HepG2 (cell line): ENCODE measurements at regions not wholly inside any gene's neighbourhood (a gene's known extent, or its start where the extent isn't known, plus 50 kb on each side); places are given as distances from the start of the nearest gene placed in this dataset.

Source experiments
- ATAC-seq: fragments of 200-7000 bp; cut with Tn5 transposase; 3 replicates; pipeline ENCODE4 v1.9.1; 2020; ENCODE audit warnings: mild to moderate bottlenecking, moderate library complexity
- BruUV-seq: library from RNA; stranded (reverse); fragments of 400-500 nt; replicated peaks from 2 replicates; lab custom pipeline; 2021; lab: Mats Ljungman, UMichigan
- CTCF ChIA-PET: fragments of 300-600 bp; formaldehyde crosslinking; extraction: SDS; loops from one replicate; lab custom pipeline; 2021; ENCODE audit warnings: low total read pairs, inconsistent platforms, low intra/inter-chr PET ratio; lab: Yijun Ruan, JAX
- POLR2A ChIA-PET: fragments of 350-600 bp; sonication (Branson Sonifier 250); formaldehyde crosslinking; loops from one replicate; lab custom pipeline; 2020; ENCODE audit warnings: antibody characterized with exemption, inconsistent platforms; lab: Yijun Ruan, JAX
- DNase-seq: peaks from one replicate; pipeline ENCODE4 v3.0.0-alpha.2; 2015; ENCODE audit warnings: low spot score
- FAIRE-seq: peaks from 3 replicates; lab custom pipeline; 2011; peaks lifted over from hg19 to GRCh38; lab: Jason Lieb, UNC
- H2AFZ ChIP-seq: one replicate; pipeline ENCODE4 v1.6.1; 2011; ENCODE audit warnings: low read length, inconsistent platforms
- H3K27ac ChIP-seq: fragments of 300-600 bp; 3 replicates; pipeline ENCODE4 v1.8.0; 2011; ENCODE audit warnings: mixed run types, mild to moderate bottlenecking, mixed read lengths, low read length, inconsistent platforms; ENCODE audit not compliant: insufficient read depth; ENCODE audit errors: extremely low read length
- H3K27me3 ChIP-seq, 2 experiments: fragments of 200-600 bp in 1 of 2; 2 replicates in 1 of 2; 3 replicates in 1 of 2; pipeline versions ENCODE4 v1.6.0 to v1.8.0; 2011; ENCODE audit warnings: low read length in 2 of 2, mild to moderate bottlenecking in 2 of 2, moderate library complexity in 2 of 2, inconsistent platforms in 1 of 2; ENCODE audit not compliant: insufficient read depth in 2 of 2, control insufficient read depth in 1 of 2
- H3K36me3 ChIP-seq, 2 experiments: fragments of 200-600 bp in 1 of 2; replicated peaks in 1 of 2; 2 replicates in 1 of 2; 3 replicates in 1 of 2; pipeline versions ENCODE4 v1.5.1 to v1.8.0; 2011; ENCODE audit warnings: low read length in 2 of 2, inconsistent platforms in 1 of 2; ENCODE audit not compliant: insufficient read depth in 2 of 2, control insufficient read depth in 1 of 2
- H3K4me1 ChIP-seq: 2 replicates; pipeline ENCODE4 v1.5.1; 2012; ENCODE audit warnings: low read length, inconsistent platforms; ENCODE audit not compliant: insufficient read depth
- H3K4me2 ChIP-seq: 2 replicates; pipeline ENCODE4 v1.6.0; 2011; ENCODE audit warnings: low read depth, low read length, inconsistent platforms
- H3K4me3 ChIP-seq, 3 experiments: fragments of 200-600 bp in 1 of 3; sonication (generic), shearing (Covaris generic) in 1 of 3; replicated peaks in 1 of 3; 2 replicates each; pipeline ENCODE4 v1.5.1; 2011 to 2016; ENCODE audit warnings: low read length in 3 of 3, inconsistent platforms in 2 of 3, low read depth in 2 of 3, mild to moderate bottlenecking in 2 of 3, control low read depth in 1 of 3, mixed read lengths in 1 of 3; ENCODE audit not compliant: insufficient read depth in 1 of 3
- H3K79me2 ChIP-seq: one replicate; pipeline ENCODE4 v1.6.1; 2011; ENCODE audit warnings: low read length, inconsistent platforms; ENCODE audit not compliant: insufficient read depth
- H3K9ac ChIP-seq: 2 replicates; pipeline ENCODE4 v1.6.0; 2011; ENCODE audit warnings: mild to moderate bottlenecking, low read depth, low read length, inconsistent platforms; ENCODE audit not compliant: insufficient read depth
- H3K9me3 ChIP-seq: 2 replicates; pipeline ENCODE4 v1.5.1; 2012; ENCODE audit warnings: mild to moderate bottlenecking, low read length
- H4K20me1 ChIP-seq: 2 replicates; pipeline ENCODE4 v1.6.0; 2011; ENCODE audit warnings: inconsistent platforms, mild to moderate bottlenecking, low read length, moderate library complexity; ENCODE audit not compliant: insufficient read depth
- FOXM1 ChIP-seq: sonication (generic); formaldehyde crosslinking; IDR thresholded peaks from 2 replicates; pipeline ENCODE4 v1.5.0; 2020; ENCODE audit warnings: missing genetic modification reagents
- FOXP1 ChIP-seq, 2 experiments: fragments of 450-650 bp in 1 of 2; IDR thresholded peaks; 2 replicates each; pipeline ENCODE4 v1.6.1; 2017 to 2018; ENCODE audit warnings: antibody characterized with exemption in 1 of 2
- GABPA ChIP-seq, 2 experiments: IDR thresholded peaks; 2 replicates each; pipeline ENCODE4 v1.6.1; 2011 to 2016; ENCODE audit warnings: low read depth in 2 of 2, low read length in 1 of 2, missing biosample characterization in 1 of 2, missing genetic modification characterization in 1 of 2
- HMG20A ChIP-seq: IDR thresholded peaks from 2 replicates; pipeline ENCODE4 v1.6.1; 2016; ENCODE audit warnings: borderline replicate concordance
- HNF4A ChIP-seq: sonication (generic); formaldehyde crosslinking; IDR thresholded peaks from 2 replicates; pipeline ENCODE4 v1.4.0; 2020; ENCODE audit warnings: missing genetic modification reagents
- HNF4G ChIP-seq, 2 experiments: sonication (generic) in 1 of 2; formaldehyde crosslinking in 1 of 2; IDR thresholded peaks; 2 replicates each; pipeline versions ENCODE4 v1.4.0 to v1.6.1; 2011 to 2020; ENCODE audit warnings: borderline replicate concordance in 2 of 2, low read depth in 2 of 2, mild to moderate bottlenecking in 2 of 2, low read length in 1 of 2, missing genetic modification reagents in 1 of 2, moderate library complexity in 1 of 2
- KLF15 ChIP-seq: sonication (generic); formaldehyde crosslinking; IDR thresholded peaks from 2 replicates; pipeline ENCODE4 v1.8.1; 2023; ENCODE audit warnings: borderline replicate concordance, mild to moderate bottlenecking, inconsistent platforms, missing genetic modification reagents, mixed read lengths
- MEF2D ChIP-seq: sonication (generic); formaldehyde crosslinking; IDR thresholded peaks from 2 replicates; pipeline ENCODE4 v1.5.1; 2020; ENCODE audit warnings: mild to moderate bottlenecking, missing genetic modification reagents
- ZFP37 ChIP-seq: sonication (generic); formaldehyde crosslinking; IDR thresholded peaks from 2 replicates; pipeline ENCODE4 v1.4.0; 2020; ENCODE audit warnings: missing genetic modification reagents, borderline replicate concordance
- ZMYM3 ChIP-seq: sonication (generic); formaldehyde crosslinking; IDR thresholded peaks from 2 replicates; pipeline ENCODE4 v1.5.1; 2020; ENCODE audit warnings: mild to moderate bottlenecking, missing genetic modification reagents
- ZNF614 ChIP-seq: IDR thresholded peaks from 2 replicates; pipeline ENCODE4 v1.6.1; 2018; ENCODE audit warnings: missing biosample characterization, missing genetic modification reagents, inconsistent platforms, borderline replicate concordance
- WGBS: methylation state at CpG from one replicate; pipeline ENCODE4 v1.1.6; 2017; ENCODE audit warnings: low lambda C conversion rate; 5-methylcytosine and 5-hydroxymethylcytosine counted together
- in situ Hi-C: cut with HindIII; loops from 2 replicates; pipeline ENCODE4 v1.10.0; 2017; ENCODE audit warnings: low pct_unique_long_range_greater_than_20kb; ENCODE audit not compliant: extremely low pct_ligation_motif_present
- intact Hi-C: fragments of 100-400 bp; cut with micrococcal nuclease; formaldehyde crosslinking; loops from one replicate; pipeline ENCODE4 v1.10.0; 2022; ENCODE audit not compliant: unreplicated experiment
- TF ChIP-seq, protein P1 (sequence below): sonication (generic); formaldehyde crosslinking; IDR thresholded peaks from 2 replicates; pipeline ENCODE4 v1.4.0; 2020; ENCODE audit warnings: missing genetic modification reagents

- Histone ChIP-seq H3K27ac (no peak overlapping the region), H3K36me3 (no peaks in the 10 kb centered on the region), H3K9me3 (peaks cover 29% of the 10 kb centered on the region), H3K9ac (no peak overlapping the region), H3K79me2 (no peaks in the 10 kb centered on the region), H3K4me3 (no peak overlapping the region), H3K4me1 (0 out of 2 replicates have a peak, but pooled peaks cover 10% of the 10 kb centered on the region), H3K4me2 (no peak overlapping the region; the same call in 1 of the 2 replicates), H3K27me3 (no peaks in the 10 kb centered on the region)
- ATAC-seq: peak; percentile 96
- no peak for FAIRE-seq
- no TSS peak for BruUV-seq
- POLR2A ChIA-PET: no interaction called here
- 1% methylated on average over 4 of the region's 4 CpGs for WGBS
- TF ChIP-seq ZMYM3: no peak
- TF ChIP-seq KLF15: no peak
- TF ChIP-seq ZNF614 (CRISPR knock-in tag): no peak
- TF ChIP-seq HNF4G (IDR thresholded peaks at IDR 0.05; ENCODE audit: borderline replicate concordance, low read depth, low read length): peak; percentile 60
- TF ChIP-seq HNF4G (CRISPR knock-in tag; IDR thresholded peaks at IDR 0.05; ENCODE audit: borderline replicate concordance, low read depth): no peak
- TF ChIP-seq, protein P1, sequence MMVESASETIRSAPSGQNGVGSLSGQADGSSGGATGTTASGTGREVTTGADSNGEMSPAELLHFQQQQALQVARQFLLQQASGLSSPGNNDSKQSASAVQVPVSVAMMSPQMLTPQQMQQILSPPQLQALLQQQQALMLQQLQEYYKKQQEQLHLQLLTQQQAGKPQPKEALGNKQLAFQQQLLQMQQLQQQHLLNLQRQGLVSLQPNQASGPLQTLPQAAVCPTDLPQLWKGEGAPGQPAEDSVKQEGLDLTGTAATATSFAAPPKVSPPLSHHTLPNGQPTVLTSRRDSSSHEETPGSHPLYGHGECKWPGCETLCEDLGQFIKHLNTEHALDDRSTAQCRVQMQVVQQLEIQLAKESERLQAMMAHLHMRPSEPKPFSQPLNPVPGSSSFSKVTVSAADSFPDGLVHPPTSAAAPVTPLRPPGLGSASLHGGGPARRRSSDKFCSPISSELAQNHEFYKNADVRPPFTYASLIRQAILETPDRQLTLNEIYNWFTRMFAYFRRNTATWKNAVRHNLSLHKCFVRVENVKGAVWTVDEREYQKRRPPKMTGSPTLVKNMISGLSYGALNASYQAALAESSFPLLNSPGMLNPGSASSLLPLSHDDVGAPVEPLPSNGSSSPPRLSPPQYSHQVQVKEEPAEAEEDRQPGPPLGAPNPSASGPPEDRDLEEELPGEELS (CRISPR knock-in tag): 0 out of 2 replicates have a peak, but pooled peaks have one; percentile 20
- TF ChIP-seq ZFP37: no peak
- peak; percentile 60 for TF ChIP-seq HNF4A (CRISPR knock-in tag)
- TF ChIP-seq MEF2D: no peak
- TF ChIP-seq FOXM1: no peak
- no peak for TF ChIP-seq HMG20A (CRISPR knock-in tag)
- no peak for TF ChIP-seq GABPA (IDR thresholded peaks at IDR 0.05; ENCODE audit: low read depth, low read length)
- TF ChIP-seq GABPA (CRISPR knock-in tag; IDR thresholded peaks at IDR 0.05; ENCODE audit: low read depth): no peak
- TF ChIP-seq FOXP1 (IDR thresholded peaks at IDR 0.05): no peak
- 0 out of 2 replicates have a peak, but pooled peaks have one; percentile 53 for TF ChIP-seq FOXP1 (CRISPR knock-in tag; IDR thresholded peaks at IDR 0.05)
- TF ChIP-seq, all 625 proteins: peak for 4
- Histone ChIP-seq H4K20me1 (no peaks in the 10 kb centered on the region), H2AFZ (no peak overlapping the region)
- CTCF ChIA-PET: no interaction called here
- DNase-seq: peak; percentile 31
- intact Hi-C loops: no loop called here
- in situ Hi-C loops: no loop called here
These were observed 1003.1 kb downstream of the ZPLD1 start for GRCh38 chr3:103437883-103438282.
